Posterior cingulate gyrus (tissue), 11 donors: ENCODE measurements at regions not wholly inside any gene's neighbourhood (a gene's known extent, or its start where the extent isn't known, plus 50 kb on each side); places are given as distances from the start of the nearest gene placed in this dataset.

Experiments used
- DNase-seq, 10 donors: peaks; one replicate each; pipeline versions ENCODE4 v3.0.0 to v3.0.0-alpha.2; 2020 to 2021; ENCODE audit warnings: mixed read lengths in 3 of 10
- intact Hi-C: fragments of 100-400 bp; cut with DNase I; formaldehyde crosslinking; loops from one replicate; pipeline ENCODE4 v1.15.1; 2023

DNA sequence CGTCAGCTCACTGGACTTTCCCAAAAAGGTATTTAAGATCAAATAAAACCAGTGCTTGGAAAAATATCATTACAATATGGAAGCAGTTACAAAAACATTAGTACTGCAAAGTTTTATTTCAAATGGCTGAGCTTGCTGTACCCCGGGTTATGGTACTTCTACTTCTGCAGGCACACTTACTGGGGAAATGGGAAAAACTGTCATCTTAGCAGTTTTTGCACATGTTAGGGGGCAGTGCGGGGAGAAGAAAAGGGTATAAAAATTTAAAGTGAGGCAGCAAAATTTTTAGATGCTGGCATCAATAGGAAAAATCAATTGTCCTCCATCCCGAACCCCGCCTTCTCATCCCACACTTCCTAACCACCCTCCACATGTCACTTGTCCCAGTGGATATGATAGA lies 133.4 kb downstream of the ATG4C start:
- intact Hi-C loops: no loop called here

GRCh38 chr1:62917805-62918204 lies 133.9 kb downstream of the ATG4C start:
- no peak for DNase-seq
- intact Hi-C loops: no loop called here

More for the DNA sequence above, 133.4 kb downstream of the ATG4C start:
- DNase-seq: no peak

- DNase-seq: no peak
- intact Hi-C loops: no loop called here
These were observed 134.8 kb downstream of the ATG4C start for GRCh38 chr1:62918700-62919099.

DNA sequence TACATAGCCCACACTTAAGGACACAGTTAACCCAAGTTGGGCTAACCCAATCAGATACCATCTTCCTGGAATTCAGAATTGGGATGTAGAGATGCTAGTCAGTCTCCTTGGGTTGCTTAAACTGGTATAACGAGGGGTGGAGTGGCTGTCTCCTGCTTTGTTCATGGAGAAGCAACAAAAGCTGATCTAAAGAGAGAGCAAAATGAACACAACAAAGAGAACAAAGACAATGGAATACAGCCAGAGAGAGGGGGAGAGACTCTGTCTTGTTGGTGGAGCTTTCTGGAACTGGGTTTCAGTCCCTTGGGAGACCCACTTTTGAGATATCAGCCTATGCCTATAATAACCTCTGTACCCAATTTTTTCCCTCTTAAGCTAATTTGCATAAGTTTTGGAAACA lies 138.1 kb downstream of the ATG4C start:
- intact Hi-C loops: no loop called here
- no peak for DNase-seq

- intact Hi-C loops: no loop called here
- no peak for DNase-seq
These were observed 141.3 kb downstream of the ATG4C start for GRCh38 chr1:62924983-62925790.

GRCh38 chr1:62926681-62927252 lies 142.8 kb downstream of the ATG4C start:
- intact Hi-C loops: no loop called here
- no peak for DNase-seq

DNA sequence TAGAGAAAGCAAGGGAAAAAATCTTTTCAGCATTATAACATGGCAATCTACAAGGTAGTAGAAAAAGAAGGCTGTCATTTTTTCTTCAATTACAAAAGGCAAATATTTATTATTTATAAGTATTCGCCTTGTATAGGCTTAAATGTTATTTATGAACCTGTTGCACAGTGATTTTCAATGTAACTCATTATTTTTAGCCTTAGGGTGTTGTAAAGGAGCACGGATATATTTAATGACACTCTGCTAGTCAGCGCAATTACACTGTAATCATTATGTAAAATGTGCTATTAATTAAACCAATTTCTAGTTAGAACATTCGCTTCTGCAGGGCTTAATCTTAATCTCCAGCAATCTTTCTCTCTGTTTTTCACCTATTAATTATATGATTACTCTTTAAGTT lies 145.0 kb downstream of the ATG4C start:
- DNase-seq: no peak
- intact Hi-C loops: no loop called here

- intact Hi-C loops: no loop called here
- DNase-seq: no peak
These were observed 153.8 kb downstream of the ATG4C start for GRCh38 chr1:62937634-62938296.

DNA sequence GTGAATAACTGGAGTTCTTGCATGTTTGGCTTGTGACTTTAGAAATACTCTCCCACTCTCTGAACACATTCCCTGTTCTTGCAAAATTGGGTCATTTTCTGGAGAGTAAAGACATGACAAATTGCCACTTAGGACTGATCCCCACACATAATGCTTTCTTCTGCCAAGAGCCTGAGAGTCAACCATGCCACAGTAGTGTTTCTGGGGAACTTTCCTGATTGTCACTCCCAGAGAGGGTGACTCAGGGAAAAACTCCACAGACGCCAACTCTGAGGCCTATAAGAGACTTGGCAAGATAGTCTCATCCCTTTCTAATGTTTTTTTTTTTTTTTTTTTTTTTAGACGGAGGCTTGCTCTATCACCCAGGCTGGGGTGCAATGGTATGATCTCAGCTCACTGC lies 157.8 kb downstream of the ATG4C start:
- intact Hi-C loops: no loop called here
- no peak for DNase-seq

DNA sequence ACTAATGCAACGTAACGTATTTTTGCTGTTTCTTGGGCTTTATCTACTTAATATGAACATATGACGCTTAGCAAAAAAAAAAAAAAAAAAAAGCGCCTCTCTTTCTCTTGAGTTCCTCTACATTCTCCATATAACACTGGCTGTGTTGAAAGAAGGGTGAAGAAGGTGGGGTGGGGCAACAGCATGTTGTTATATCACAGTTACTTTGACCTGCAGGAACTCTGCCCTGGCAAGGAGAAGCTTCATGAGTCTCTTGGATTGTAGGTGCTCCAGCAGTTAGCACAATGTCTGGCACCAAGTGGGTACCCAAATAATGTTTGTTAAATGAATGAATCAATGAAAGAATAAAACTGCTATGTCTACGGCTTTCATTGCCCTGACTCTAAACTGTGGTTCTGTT lies 162.6 kb downstream of the ATG4C start:
- intact Hi-C loops: no loop called here
- DNase-seq: no peak

DNA sequence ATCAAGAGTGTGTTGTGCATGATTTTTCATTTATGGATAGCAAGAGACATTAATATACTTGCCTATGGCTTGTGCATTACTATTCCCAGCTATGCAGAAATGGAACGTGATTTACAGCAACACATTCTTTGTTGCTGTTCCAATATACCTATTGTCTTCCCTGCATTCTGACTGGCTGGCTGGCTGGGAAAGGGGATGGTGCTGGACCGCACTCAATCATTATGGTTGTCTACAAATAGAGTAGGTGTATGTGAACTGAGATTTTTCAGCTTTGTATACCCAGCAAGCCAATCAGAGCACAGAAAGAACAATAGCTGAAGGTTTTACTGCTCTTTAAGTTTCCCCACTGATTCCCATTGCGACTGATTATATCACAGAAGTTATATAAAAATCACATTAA lies 167.5 kb downstream of the ATG4C start:
- intact Hi-C loops: no loop called here
- DNase-seq: no peak

GRCh38 chr1:62952596-62952995 lies 168.7 kb downstream of the ATG4C start:
- DNase-seq: no peak
- intact Hi-C loops: no loop called here

DNA sequence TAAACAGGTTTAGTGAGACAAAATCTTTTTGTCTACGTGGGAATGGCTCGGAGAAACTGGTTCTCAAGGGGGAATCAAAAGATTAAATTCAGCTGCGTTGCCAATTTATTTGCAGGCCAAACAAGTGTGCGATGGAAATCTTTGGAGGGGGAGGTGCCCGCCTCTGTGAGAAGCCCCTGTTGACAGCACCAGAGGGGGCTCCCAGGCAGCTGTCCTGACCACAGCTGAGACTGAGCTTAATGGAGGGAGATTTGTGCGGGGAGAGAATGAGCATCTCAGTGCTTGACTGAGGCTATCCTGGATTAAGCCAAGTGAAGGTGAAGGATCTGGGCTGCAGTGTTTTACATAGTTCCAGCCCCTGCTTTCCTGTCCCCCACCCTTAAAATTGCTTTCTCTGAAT lies 169.7 kb downstream of the ATG4C start:
- intact Hi-C loops: no loop called here
- DNase-seq: no peak

DNA sequence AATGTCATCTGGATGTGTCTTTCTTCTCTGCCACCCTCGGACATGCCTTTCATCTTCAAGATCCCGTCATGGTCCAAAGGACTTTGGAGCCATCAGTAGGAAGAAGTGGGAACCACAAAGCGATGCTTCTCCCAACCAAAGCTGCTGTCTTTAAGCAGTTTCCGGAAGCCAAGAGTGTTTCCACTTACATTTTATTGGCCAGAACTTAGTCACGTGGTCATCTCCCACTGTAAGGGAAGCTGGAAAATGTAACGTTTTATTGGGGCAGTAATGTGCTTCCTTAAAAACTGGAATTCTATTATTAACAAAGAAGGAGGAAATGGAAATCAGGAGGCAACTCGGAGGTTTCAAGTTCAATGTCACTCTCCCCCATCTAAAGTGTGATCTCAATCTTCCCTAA lies 170.8 kb downstream of the ATG4C start:
- intact Hi-C loops: no loop called here
- DNase-seq: no peak

GRCh38 chr1:62955666-62956065 lies 171.7 kb downstream of the ATG4C start:
- intact Hi-C loops: no loop called here

DNA sequence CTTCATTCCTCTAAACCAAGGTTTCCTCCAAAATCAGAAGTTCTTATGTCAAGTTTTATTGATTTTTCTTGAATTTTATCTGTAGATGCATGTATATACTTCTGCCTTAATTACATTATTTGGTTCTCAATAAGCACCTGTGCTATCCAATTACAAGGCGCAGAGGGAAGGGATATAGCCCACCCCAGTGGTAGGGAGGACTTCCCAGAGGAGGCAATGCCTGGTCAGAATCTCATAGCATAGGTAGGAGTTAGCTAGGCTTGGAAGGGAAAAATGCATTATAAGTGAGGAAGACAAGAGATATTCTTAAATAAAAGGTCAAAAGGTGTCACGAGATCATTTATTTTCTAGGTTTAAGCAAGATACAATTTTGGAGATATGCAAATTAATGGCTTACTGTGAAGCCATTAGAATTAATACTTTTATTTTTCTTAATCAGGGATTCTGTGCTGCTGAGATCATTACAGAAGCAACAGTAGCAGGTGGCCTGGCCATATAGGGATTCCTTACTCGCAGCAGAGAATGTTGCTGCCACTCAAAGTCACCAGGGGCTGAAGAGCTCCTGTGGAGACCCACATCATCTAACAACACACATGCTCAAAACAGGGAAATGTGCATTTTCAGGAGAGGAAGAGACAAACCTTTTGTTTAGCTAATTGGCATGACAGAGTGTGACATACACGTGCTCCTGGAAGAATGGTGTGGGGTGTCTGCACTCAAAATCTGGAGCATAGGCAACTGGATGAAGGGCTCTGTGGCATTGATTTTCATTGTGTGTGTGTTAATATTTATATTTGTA lies 178.3 kb downstream of the ATG4C start:
- intact Hi-C loops: no loop called here
- DNase-seq: no peak

More at GRCh38 chr1:62955666-62956065, 171.7 kb downstream of the ATG4C start:
- DNase-seq: no peak

DNA sequence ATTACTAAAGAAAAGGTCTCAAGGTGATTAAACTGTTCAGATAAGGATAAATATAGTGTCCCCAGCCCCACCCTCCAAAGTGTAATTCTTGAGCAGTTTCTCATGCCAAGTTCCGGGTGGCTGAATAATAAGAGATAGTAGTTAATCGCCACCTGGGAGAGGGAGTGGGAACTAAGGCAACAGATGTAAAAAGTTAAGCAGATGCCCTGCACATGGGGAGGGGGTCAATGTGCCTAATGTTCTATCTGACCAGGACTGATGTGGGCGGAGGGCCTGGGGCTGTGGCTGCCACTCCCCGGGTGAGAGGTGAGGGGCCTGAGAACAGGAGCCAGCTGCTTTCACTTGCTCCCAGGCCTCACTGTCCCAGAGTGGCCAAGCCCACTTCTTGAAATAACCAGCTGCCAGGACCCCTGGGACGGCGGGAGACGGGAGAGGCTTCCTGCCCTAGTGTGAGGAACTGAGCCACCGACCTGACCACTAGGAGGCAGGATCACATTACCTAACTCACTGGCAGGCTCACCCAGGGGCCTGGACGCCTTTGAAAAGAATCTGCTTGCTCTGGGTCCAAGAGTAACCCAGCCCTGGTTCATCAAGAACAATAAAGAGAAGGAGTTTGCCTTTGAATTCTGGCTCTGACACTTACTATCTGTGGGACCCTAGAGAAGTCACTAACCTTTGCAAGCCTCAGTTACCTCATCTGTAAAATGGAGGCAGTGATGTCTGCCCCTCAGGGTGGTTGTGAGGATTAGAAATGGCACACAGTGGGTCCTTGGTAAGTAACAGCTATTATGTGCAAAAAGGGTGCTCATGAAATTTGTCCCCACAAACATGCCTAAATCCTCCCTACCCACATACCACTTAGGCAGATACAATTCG lies 179.2 kb downstream of the ATG4C start:
- intact Hi-C loops: no loop called here
- DNase-seq: peak in 2 of 10 donors; percentile 18 to 23

GRCh38 chr1:62964141-62964540 lies 180.2 kb downstream of the ATG4C start:
- intact Hi-C loops: no loop called here
- no peak for DNase-seq

GRCh38 chr1:62967031-62967430 lies 183.1 kb downstream of the ATG4C start:
- intact Hi-C loops: no loop called here
- DNase-seq: no peak

GRCh38 chr1:62977366-62977765 lies 193.4 kb downstream of the ATG4C start:
- intact Hi-C loops: no loop called here
- no peak for DNase-seq
